ENCODE measurements at regions not wholly inside any gene's neighbourhood (a gene's known extent, or its start where the extent isn't known, plus 50 kb on each side); places are given as distances from the start of the nearest gene placed in this dataset.

DNA sequence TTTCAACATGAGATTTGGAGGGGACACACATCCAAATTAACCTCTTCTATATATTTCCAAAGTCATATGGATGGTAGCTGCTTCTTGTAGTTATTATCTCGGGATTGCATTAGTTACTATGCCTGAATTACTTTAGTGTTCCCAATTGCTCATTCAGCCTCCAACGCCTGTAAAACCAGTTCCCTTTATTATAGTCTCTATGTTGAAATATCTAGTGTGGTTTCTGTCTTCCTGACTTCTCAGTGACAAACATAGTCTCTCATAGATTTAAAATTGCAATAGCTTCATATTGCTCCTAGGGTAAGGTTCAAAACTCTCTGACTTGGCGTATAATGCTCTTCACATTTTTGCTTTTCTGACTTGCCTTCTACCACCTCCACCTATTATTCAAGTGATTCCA, 366.4 kb downstream of the CASP12 start:
- ChIA-PET CTCF (ENCODE audit: partially characterized antibody) (interaction anchor here (1.1 to 1.5 kb wide), 2 partner anchors 10 to 14 kb away, joined by 3 to 4 read pairs; no protein-coding TSS in a partner anchor), POLR2A (ENCODE audit: partially characterized antibody) (no interaction called here)
- no peak overlapping the region for H3K27ac ChIP-seq (ENCODE audit: low read depth, low read length)
- H3K36me3 ChIP-seq (ENCODE audit: insufficient read depth, low read length): no peaks in the 10 kb centered on the region
- H3K36me3 Mint-ChIP-seq: no peaks in the 10 kb centered on the region
- intact Hi-C loops (cut with micrococcal nuclease): no loop called here
- H3K27me3 ChIP-seq (ENCODE audit: insufficient read depth, low read length): no peaks in the 10 kb centered on the region
- no peaks in the 10 kb centered on the region for H3K27me3 Mint-ChIP-seq
- H3K4me1 ChIP-seq (ENCODE audit: insufficient read depth, low read length): no peaks in the 10 kb centered on the region
- no peak for DNase-seq
- H3K9me3 ChIP-seq (ENCODE audit: control insufficient read depth in 1 of 2, low read length in 2 of 2): no peaks in the 10 kb centered on the region
- H3K4me3 ChIP-seq (ENCODE audit: low read length in 2 of 2): no peak overlapping the region
- H3K9me3 Mint-ChIP-seq: no peaks in the 10 kb centered on the region
- no peaks in the 10 kb centered on the region for H3K4me1 Mint-ChIP-seq
- no peak overlapping the region for H3K27ac Mint-ChIP-seq
- no peak overlapping the region for H3K4me3 Mint-ChIP-seq

DNA sequence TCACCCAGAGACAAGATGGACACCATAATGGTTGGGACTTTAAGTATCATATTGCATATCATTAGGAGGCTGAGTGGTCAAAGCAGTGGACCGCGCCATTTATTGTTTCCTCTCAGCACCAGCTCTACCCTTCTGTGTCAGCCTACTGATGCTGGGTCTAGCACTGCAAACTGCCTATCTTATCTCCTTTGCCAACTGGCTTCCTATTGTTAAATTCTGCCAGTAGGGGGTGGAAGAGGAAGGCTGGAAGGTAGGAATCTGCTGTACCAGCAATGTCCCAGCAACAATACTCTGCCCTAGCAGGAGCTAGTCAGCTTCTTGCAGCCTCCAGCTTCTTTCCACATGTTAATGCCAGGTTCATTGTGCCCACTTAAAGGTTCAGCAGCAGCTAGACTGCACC, 367.1 kb upstream of the PDGFD start:
- H3K4me1 ChIP-seq (ENCODE audit: insufficient read depth, low read length): no peaks in the 10 kb centered on the region
- no peaks in the 10 kb centered on the region for H3K9me3 Mint-ChIP-seq
- no peaks in the 10 kb centered on the region for H3K36me3 ChIP-seq (ENCODE audit: insufficient read depth, low read length)
- no peaks in the 10 kb centered on the region for H3K4me1 Mint-ChIP-seq
- intact Hi-C loops (cut with micrococcal nuclease): no loop called here
- H3K27ac Mint-ChIP-seq: no peak overlapping the region
- no peaks in the 10 kb centered on the region for H3K9me3 ChIP-seq (ENCODE audit: control insufficient read depth in 1 of 2, low read length in 2 of 2)
- peak in 4 of 5 donors; percentile 12 to 22 (median 16) for DNase-seq
- CTCF ChIA-PET (ENCODE audit: partially characterized antibody): interaction anchor here (0.7 to 1.5 kb wide), 3 partner anchors 9 to 18 kb away, joined by 3 to 4 read pairs (median 3); no protein-coding TSS in a partner anchor
- no peaks in the 10 kb centered on the region for H3K27me3 ChIP-seq (ENCODE audit: insufficient read depth, low read length)
- no peak overlapping the region for H3K4me3 ChIP-seq (ENCODE audit: low read length in 2 of 2)
- H3K4me3 Mint-ChIP-seq: no peak overlapping the region
- no peaks in the 10 kb centered on the region for H3K27me3 Mint-ChIP-seq
- H3K36me3 Mint-ChIP-seq: no peaks in the 10 kb centered on the region
- no peak overlapping the region for H3K27ac ChIP-seq (ENCODE audit: low read depth, low read length)
- POLR2A ChIA-PET (ENCODE audit: partially characterized antibody): no interaction called here

DNA sequence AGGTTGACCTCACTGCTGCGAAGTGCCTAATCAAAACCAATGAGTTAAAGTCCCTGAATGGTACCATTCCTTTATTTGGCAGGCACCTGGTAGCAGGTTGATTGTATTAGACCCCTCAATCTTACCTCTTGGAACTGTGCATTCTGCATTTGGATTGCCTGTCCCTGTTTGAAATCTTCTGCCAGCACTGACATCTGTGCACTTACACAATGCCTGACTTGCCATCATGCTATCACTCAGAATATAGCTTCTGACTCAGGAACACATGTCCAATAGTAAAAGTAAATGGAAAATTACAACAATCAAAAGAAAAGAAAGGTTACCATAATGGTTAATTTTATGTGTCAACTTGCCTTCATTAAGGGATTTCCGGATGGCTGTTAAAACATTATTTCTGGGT, 366.0 kb upstream of the PDGFD start:
- intact Hi-C loops (cut with micrococcal nuclease): no loop called here

DNA sequence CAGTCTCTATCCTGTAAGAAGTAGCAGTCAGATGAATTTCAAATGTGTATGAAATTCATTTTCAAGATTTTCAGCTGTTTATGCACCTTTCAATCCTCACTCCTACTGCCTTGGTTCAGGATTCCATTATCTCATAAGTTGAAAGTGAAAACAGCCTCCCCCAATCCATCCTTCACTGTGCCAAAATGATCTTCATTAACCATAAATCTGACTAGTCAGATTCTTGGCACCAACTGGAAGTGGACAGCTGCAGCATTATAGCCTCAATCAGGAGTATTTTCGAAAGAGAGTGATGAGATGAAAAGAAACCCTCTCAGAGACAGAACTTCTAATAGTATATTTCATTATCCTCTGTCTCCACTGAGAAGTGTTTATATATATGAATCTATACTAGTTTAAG, 365.3 kb upstream of the PDGFD start:
- no peaks in the 10 kb centered on the region for H3K9me3 ChIP-seq (ENCODE audit: control insufficient read depth in 1 of 2, low read length in 2 of 2)
- Mint-ChIP-seq H3K27me3 (no peaks in the 10 kb centered on the region), H3K36me3 (no peaks in the 10 kb centered on the region), H3K27ac (no peak overlapping the region), H3K4me1 (no peaks in the 10 kb centered on the region), H3K4me3 (no peak overlapping the region), H3K9me3 (no peaks in the 10 kb centered on the region)
- H3K27ac ChIP-seq (ENCODE audit: low read depth, low read length): no peak overlapping the region
- intact Hi-C loops (cut with micrococcal nuclease): no loop called here
- no peak for DNase-seq
- ChIA-PET POLR2A (ENCODE audit: partially characterized antibody) (no interaction called here), CTCF (ENCODE audit: partially characterized antibody) (interaction anchor here (1.1 kb wide), 1 partner anchor 1334 kb away, joined by 4 read pairs; no protein-coding TSS in a partner anchor)
- H3K4me3 ChIP-seq (ENCODE audit: low read length in 2 of 2): no peak overlapping the region
- H3K36me3 ChIP-seq (ENCODE audit: insufficient read depth, low read length): no peaks in the 10 kb centered on the region
- H3K27me3 ChIP-seq (ENCODE audit: insufficient read depth, low read length): no peaks in the 10 kb centered on the region
- no peaks in the 10 kb centered on the region for H3K4me1 ChIP-seq (ENCODE audit: insufficient read depth, low read length)

More for the DNA sequence above, 366.0 kb upstream of the PDGFD start:
- H3K36me3 ChIP-seq (ENCODE audit: insufficient read depth, low read length): no peaks in the 10 kb centered on the region
- Mint-ChIP-seq H3K27me3 (no peaks in the 10 kb centered on the region), H3K4me1 (no peaks in the 10 kb centered on the region), H3K4me3 (no peak overlapping the region), H3K36me3 (no peaks in the 10 kb centered on the region), H3K27ac (no peak overlapping the region), H3K9me3 (no peaks in the 10 kb centered on the region)
- H3K9me3 ChIP-seq (ENCODE audit: control insufficient read depth in 1 of 2, low read length in 2 of 2): no peaks in the 10 kb centered on the region
- CTCF ChIA-PET (ENCODE audit: partially characterized antibody): interaction anchor here (1.1 kb wide), 1 partner anchor 1332 kb away, joined by 4 read pairs; no protein-coding TSS in a partner anchor
- POLR2A ChIA-PET (ENCODE audit: partially characterized antibody): no interaction called here
- H3K27me3 ChIP-seq (ENCODE audit: insufficient read depth, low read length): no peaks in the 10 kb centered on the region
- DNase-seq: no peak
- H3K4me1 ChIP-seq (ENCODE audit: insufficient read depth, low read length): no peaks in the 10 kb centered on the region
- H3K4me3 ChIP-seq (ENCODE audit: low read length in 2 of 2): no peak overlapping the region
- no peak overlapping the region for H3K27ac ChIP-seq (ENCODE audit: low read depth, low read length)

DNA sequence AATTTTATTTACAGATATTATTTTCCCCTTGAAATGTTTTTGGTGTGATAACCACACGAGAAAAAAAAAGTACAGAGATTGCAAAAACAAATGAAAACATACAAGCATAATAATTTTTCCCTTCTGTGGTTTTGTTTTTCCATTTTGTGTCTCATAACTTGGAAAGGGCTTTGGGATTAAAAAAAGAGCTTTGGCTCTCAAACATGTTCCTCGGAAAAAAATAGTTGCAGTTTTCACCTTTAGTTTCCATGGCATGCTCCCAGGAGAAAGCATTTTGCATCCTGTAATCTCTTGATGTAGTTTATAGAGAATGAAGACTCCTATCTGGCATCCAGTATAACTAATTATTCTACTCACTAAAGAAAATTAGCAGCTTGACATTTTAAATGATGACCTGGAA, 362.1 kb upstream of the PDGFD start:
- H3K4me1 ChIP-seq (ENCODE audit: insufficient read depth, low read length): no peaks in the 10 kb centered on the region
- Mint-ChIP-seq H3K9me3 (no peaks in the 10 kb centered on the region), H3K4me3 (no peak overlapping the region), H3K4me1 (no peaks in the 10 kb centered on the region), H3K27ac (no peak overlapping the region), H3K27me3 (no peaks in the 10 kb centered on the region), H3K36me3 (no peaks in the 10 kb centered on the region)
- H3K36me3 ChIP-seq (ENCODE audit: insufficient read depth, low read length): no peaks in the 10 kb centered on the region
- POLR2A ChIA-PET (ENCODE audit: partially characterized antibody): no interaction called here
- no peaks in the 10 kb centered on the region for H3K9me3 ChIP-seq (ENCODE audit: control insufficient read depth in 1 of 2, low read length in 2 of 2)
- no peak overlapping the region for H3K4me3 ChIP-seq (ENCODE audit: low read length in 2 of 2)
- intact Hi-C loops (cut with micrococcal nuclease): no loop called here
- DNase-seq: no peak
- H3K27me3 ChIP-seq (ENCODE audit: insufficient read depth, low read length): no peaks in the 10 kb centered on the region
- CTCF ChIA-PET (ENCODE audit: partially characterized antibody): no interaction called here
- no peak overlapping the region for H3K27ac ChIP-seq (ENCODE audit: low read depth, low read length)

DNA sequence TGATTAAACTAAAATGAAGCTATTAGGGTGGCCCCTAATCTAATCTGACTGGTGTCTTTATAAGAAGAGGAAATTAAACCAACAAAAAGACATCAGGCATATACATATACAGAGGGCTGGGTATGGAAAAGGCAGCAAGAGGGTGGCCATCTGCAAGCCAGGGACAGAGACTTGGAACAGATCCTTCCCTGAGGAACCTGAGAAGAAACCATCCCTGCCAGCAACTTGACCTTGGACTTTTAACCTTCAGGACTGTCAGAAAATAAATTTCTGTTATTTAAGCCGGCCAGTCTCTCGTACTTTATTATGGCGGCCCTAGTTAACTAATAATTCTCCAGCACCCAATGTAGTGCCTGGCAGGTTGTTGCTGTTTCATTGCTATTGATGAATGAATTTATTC, 361.5 kb upstream of the PDGFD start:
- Mint-ChIP-seq H3K4me3 (no peak overlapping the region), H3K36me3 (no peaks in the 10 kb centered on the region), H3K4me1 (no peaks in the 10 kb centered on the region), H3K9me3 (no peaks in the 10 kb centered on the region), H3K27ac (no peak overlapping the region), H3K27me3 (no peaks in the 10 kb centered on the region)
- H3K36me3 ChIP-seq (ENCODE audit: insufficient read depth, low read length): no peaks in the 10 kb centered on the region
- H3K4me1 ChIP-seq (ENCODE audit: insufficient read depth, low read length): no peaks in the 10 kb centered on the region
- no peak overlapping the region for H3K4me3 ChIP-seq (ENCODE audit: low read length in 2 of 2)
- no peaks in the 10 kb centered on the region for H3K9me3 ChIP-seq (ENCODE audit: control insufficient read depth in 1 of 2, low read length in 2 of 2)
- POLR2A ChIA-PET (ENCODE audit: partially characterized antibody): no interaction called here
- no peaks in the 10 kb centered on the region for H3K27me3 ChIP-seq (ENCODE audit: insufficient read depth, low read length)
- CTCF ChIA-PET (ENCODE audit: partially characterized antibody): no interaction called here
- DNase-seq: no peak
- no peak overlapping the region for H3K27ac ChIP-seq (ENCODE audit: low read depth, low read length)
- intact Hi-C loops (cut with micrococcal nuclease): no loop called here

DNA sequence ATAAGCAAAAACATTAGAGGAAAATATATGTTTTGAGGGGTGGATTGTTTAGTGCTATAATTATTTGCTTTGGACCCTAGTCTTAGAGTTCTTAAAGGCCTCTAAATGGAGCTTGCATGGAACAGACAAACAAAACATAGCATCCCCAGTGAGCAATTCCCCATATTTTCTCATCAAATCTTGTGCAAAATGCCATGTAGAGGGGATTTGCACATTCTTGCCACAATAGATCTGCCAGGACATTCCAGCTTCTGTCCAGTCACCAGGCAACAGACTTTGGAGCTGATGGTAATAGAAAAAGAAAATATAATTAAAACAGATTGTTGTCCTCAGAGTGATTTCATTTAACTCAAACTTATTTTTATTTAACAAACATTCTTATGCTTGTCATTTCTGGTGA, 360.3 kb upstream of the PDGFD start:
- H3K27me3 ChIP-seq (ENCODE audit: insufficient read depth, low read length): no peaks in the 10 kb centered on the region
- no peaks in the 10 kb centered on the region for H3K4me1 Mint-ChIP-seq
- intact Hi-C loops (cut with micrococcal nuclease): no loop called here
- ChIA-PET CTCF (ENCODE audit: partially characterized antibody) (no interaction called here), POLR2A (ENCODE audit: partially characterized antibody) (no interaction called here)
- H3K4me3 Mint-ChIP-seq: no peak overlapping the region
- no peaks in the 10 kb centered on the region for H3K36me3 ChIP-seq (ENCODE audit: insufficient read depth, low read length)
- DNase-seq: no peak
- no peaks in the 10 kb centered on the region for H3K4me1 ChIP-seq (ENCODE audit: insufficient read depth, low read length)
- H3K9me3 Mint-ChIP-seq: no peaks in the 10 kb centered on the region
- H3K4me3 ChIP-seq (ENCODE audit: low read length in 2 of 2): no peak overlapping the region
- H3K36me3 Mint-ChIP-seq: no peaks in the 10 kb centered on the region
- no peak overlapping the region for H3K27ac Mint-ChIP-seq
- no peaks in the 10 kb centered on the region for H3K9me3 ChIP-seq (ENCODE audit: control insufficient read depth in 1 of 2, low read length in 2 of 2)
- no peaks in the 10 kb centered on the region for H3K27me3 Mint-ChIP-seq
- H3K27ac ChIP-seq (ENCODE audit: low read depth, low read length): no peak overlapping the region

DNA sequence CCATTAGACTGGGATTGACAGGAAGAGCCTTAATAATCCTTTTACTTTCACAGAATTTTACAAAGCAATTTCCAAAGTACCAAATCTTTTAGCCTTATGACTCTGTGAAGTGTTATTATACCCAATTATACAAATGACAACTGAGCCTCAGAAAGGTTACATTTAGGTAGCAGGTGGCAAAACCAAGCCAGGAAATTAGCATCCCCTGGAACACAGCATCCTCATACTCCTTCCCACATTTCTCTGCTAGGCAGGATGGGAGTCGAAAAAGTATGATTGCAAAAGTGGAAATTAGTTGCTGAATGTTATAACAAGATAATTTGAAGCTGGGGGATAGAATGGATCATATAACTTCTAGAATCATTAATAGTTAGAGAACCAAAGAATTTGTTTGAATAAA, 359.7 kb upstream of the PDGFD start:
- Histone ChIP-seq H3K4me1 (ENCODE audit: insufficient read depth, low read length) (no peaks in the 10 kb centered on the region), H3K27ac (ENCODE audit: low read depth, low read length) (no peak overlapping the region), H3K9me3 (ENCODE audit: control insufficient read depth in 1 of 2, low read length in 2 of 2) (no peaks in the 10 kb centered on the region), H3K27me3 (ENCODE audit: insufficient read depth, low read length) (no peaks in the 10 kb centered on the region), H3K36me3 (ENCODE audit: insufficient read depth, low read length) (no peaks in the 10 kb centered on the region), H3K4me3 (ENCODE audit: low read length in 2 of 2) (no peak overlapping the region)
- POLR2A ChIA-PET (ENCODE audit: partially characterized antibody): no interaction called here
- H3K4me1 Mint-ChIP-seq: no peaks in the 10 kb centered on the region
- H3K4me3 Mint-ChIP-seq: no peak overlapping the region
- no peak overlapping the region for H3K27ac Mint-ChIP-seq
- H3K27me3 Mint-ChIP-seq: no peaks in the 10 kb centered on the region
- no peaks in the 10 kb centered on the region for H3K9me3 Mint-ChIP-seq
- H3K36me3 Mint-ChIP-seq: no peaks in the 10 kb centered on the region
- DNase-seq: no peak
- CTCF ChIA-PET (ENCODE audit: partially characterized antibody): no interaction called here
- intact Hi-C loops (cut with micrococcal nuclease): no loop called here
